Esophagus muscularis mucosa (tissue), 4 donors: ENCODE measurements at regions not wholly inside any gene's neighbourhood (a gene's known extent, or its start where the extent isn't known, plus 50 kb on each side); places are given as distances from the start of the nearest gene placed in this dataset.

Experiments used
- CTCF ChIP-seq, 3 experiments: fragments of 200-600 bp in 2 of 3; fragments of 450-650 bp in 1 of 3; sonication (generic) in 2 of 3; IDR thresholded peaks; one replicate each; pipeline ENCODE4 v1.5.1; 2017 to 2019; ENCODE audit warnings: antibody characterized with exemption in 3 of 3, mild to moderate bottlenecking in 2 of 3, moderate library complexity in 1 of 3
- EP300 ChIP-seq: sonication (generic); formaldehyde crosslinking; IDR thresholded peaks from one replicate; pipeline ENCODE4 v1.6.1; 2017; ENCODE audit warnings: antibody characterized with exemption
- POLR2A ChIP-seq: fragments of 450-650 bp; IDR thresholded peaks from one replicate; pipeline ENCODE4 v1.6.1; 2017; ENCODE audit warnings: antibody characterized with exemption, moderate library complexity, mild to moderate bottlenecking, low read depth
- POLR2AphosphoS5 ChIP-seq, 2 donors: sonication (generic); formaldehyde crosslinking; IDR thresholded peaks; one replicate each; pipeline ENCODE4 v1.6.1; 2017; ENCODE audit warnings: antibody characterized with exemption in 2 of 2

GRCh38 chr2:217475101-217475500, 527.7 kb downstream of the TNS1 start:
- no peak for TF ChIP-seq POLR2AphosphoS5 (IDR thresholded peaks at IDR 0.05)
- no peak for TF ChIP-seq CTCF (IDR thresholded peaks at IDR 0.05)
- no peak for TF ChIP-seq POLR2A
- no peak for TF ChIP-seq EP300
